Chondrocyte (in vitro differentiated cells): ENCODE measurements at regions not wholly inside any gene's neighbourhood (a gene's known extent, or its start where the extent isn't known, plus 50 kb on each side); places are given as distances from the start of the nearest gene placed in this dataset.

Source experiments
- DNase-seq: peaks from one replicate; pipeline ENCODE4 v3.0.0; 2021; ENCODE audit warnings: mixed read lengths, low spot score
- H3K27ac Mint-ChIP-seq: one replicate; pipeline ENCODE4 v1.8.0; 2021; ENCODE audit warnings: mild to moderate bottlenecking, moderate library complexity, mixed read lengths; ENCODE audit not compliant: unreplicated experiment
- H3K27me3 Mint-ChIP-seq: 2 replicates; pipeline ENCODE4 v1.8.0; 2021; ENCODE audit warnings: low read depth, mixed read lengths
- H3K36me3 Mint-ChIP-seq: 2 replicates; pipeline ENCODE4 v1.8.0; 2021; ENCODE audit warnings: low read depth, mixed read lengths
- H3K4me1 Mint-ChIP-seq: 2 replicates; pipeline ENCODE4 v1.8.0; 2021; ENCODE audit warnings: low read depth, mild to moderate bottlenecking, mixed read lengths
- H3K4me3 Mint-ChIP-seq: one replicate; pipeline ENCODE4 v1.8.0; 2021; ENCODE audit warnings: mild to moderate bottlenecking, moderate library complexity, mixed read lengths; ENCODE audit not compliant: unreplicated experiment
- H3K9me3 Mint-ChIP-seq: 2 replicates; pipeline ENCODE4 v1.8.0; 2021; ENCODE audit warnings: low read depth, mixed read lengths
- TF ChIP-seq, protein P1 (sequence below): fragments of 200-600 bp; sonication (generic); IDR thresholded peaks from 2 replicates; pipeline ENCODE4 v1.5.0; 2021; ENCODE audit warnings: antibody characterized with exemption, mild to moderate bottlenecking, moderate library complexity

DNA sequence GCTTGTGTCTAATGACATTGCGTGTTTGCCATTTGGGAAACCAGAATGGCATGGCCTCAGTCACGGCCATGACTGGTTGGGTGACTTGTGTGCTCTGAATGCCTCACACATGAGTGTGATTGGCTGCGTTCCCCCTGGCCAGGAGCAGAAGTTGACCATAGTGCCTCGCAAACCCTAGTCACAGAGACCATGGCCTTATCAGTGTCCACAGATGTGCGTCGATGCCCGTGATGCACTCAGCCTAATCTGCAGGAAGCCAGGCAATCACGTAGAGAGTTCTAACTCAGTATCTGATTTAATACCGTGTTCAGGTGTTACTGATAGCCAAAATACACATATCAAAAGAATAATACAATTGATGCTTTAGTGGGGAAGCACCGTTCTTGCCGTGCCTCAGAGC lies 64.0 kb downstream of the BOLA3 start:
- H3K36me3 Mint-ChIP-seq: peaks cover 25% of the 10 kb centered on the region
- H3K9me3 Mint-ChIP-seq: no peaks in the 10 kb centered on the region
- TF ChIP-seq, protein P1, sequence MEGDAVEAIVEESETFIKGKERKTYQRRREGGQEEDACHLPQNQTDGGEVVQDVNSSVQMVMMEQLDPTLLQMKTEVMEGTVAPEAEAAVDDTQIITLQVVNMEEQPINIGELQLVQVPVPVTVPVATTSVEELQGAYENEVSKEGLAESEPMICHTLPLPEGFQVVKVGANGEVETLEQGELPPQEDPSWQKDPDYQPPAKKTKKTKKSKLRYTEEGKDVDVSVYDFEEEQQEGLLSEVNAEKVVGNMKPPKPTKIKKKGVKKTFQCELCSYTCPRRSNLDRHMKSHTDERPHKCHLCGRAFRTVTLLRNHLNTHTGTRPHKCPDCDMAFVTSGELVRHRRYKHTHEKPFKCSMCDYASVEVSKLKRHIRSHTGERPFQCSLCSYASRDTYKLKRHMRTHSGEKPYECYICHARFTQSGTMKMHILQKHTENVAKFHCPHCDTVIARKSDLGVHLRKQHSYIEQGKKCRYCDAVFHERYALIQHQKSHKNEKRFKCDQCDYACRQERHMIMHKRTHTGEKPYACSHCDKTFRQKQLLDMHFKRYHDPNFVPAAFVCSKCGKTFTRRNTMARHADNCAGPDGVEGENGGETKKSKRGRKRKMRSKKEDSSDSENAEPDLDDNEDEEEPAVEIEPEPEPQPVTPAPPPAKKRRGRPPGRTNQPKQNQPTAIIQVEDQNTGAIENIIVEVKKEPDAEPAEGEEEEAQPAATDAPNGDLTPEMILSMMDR: no peak
- no peaks in the 10 kb centered on the region for H3K27me3 Mint-ChIP-seq
- DNase-seq: no peak
- peaks cover 8% of the 10 kb centered on the region for H3K4me1 Mint-ChIP-seq
- H3K4me3 Mint-ChIP-seq: no peak overlapping the region
- no peak overlapping the region for H3K27ac Mint-ChIP-seq
